Neuronal stem cell (in vitro differentiated cells): ENCODE measurements at regions not wholly inside any gene's neighbourhood (a gene's known extent, or its start where the extent isn't known, plus 50 kb on each side); places are given as distances from the start of the nearest gene placed in this dataset.

ENCODE experiments used
- DNase-seq: peaks from one replicate; pipeline ENCODE4 v3.0.0-alpha.2; 2013; ENCODE audit warnings: low spot score
- H2AFZ ChIP-seq: one replicate; pipeline ENCODE4 v1.6.1; 2013; ENCODE audit warnings: mild to moderate bottlenecking, low read length, inconsistent platforms
- H2AK5ac ChIP-seq: 2 replicates; pipeline ENCODE4 v1.6.1; 2013; ENCODE audit warnings: low read depth, mild to moderate bottlenecking, inconsistent platforms, low read length, moderate library complexity, mixed read lengths
- H2BK120ac ChIP-seq: 2 replicates; pipeline ENCODE4 v1.6.1; 2013; ENCODE audit warnings: low read depth, mild to moderate bottlenecking, inconsistent platforms, low read length, moderate library complexity, mixed read lengths
- H2BK12ac ChIP-seq: one replicate; pipeline ENCODE4 v1.6.1; 2013; ENCODE audit warnings: low read length, inconsistent platforms
- H2BK15ac ChIP-seq: 2 replicates; pipeline ENCODE4 v1.6.1; 2013; ENCODE audit warnings: mild to moderate bottlenecking, low read length, inconsistent platforms, mixed read lengths
- H2BK5ac ChIP-seq: one replicate; pipeline ENCODE4 v1.6.1; 2013; ENCODE audit warnings: inconsistent platforms, mild to moderate bottlenecking, low read length, moderate library complexity
- H3K14ac ChIP-seq: one replicate; pipeline ENCODE4 v1.6.1; 2013; ENCODE audit warnings: low read length, inconsistent platforms
- H3K18ac ChIP-seq: 2 replicates; pipeline ENCODE4 v1.6.1; 2013; ENCODE audit warnings: low read length, inconsistent platforms
- H3K23ac ChIP-seq: 2 replicates; pipeline ENCODE4 v1.6.1; 2013; ENCODE audit warnings: low read depth, mild to moderate bottlenecking, mixed read lengths, low read length, inconsistent platforms; ENCODE audit not compliant: poor library complexity
- H3K27ac ChIP-seq: replicated peaks from 3 replicates; pipeline ENCODE4 v1.5.1; 2013; ENCODE audit warnings: low read length, inconsistent platforms
- H3K27me3 ChIP-seq, 3 experiments: 2 replicates each; pipeline ENCODE4 v1.6.1; 2013; ENCODE audit warnings: low read length in 3 of 3, mild to moderate bottlenecking in 2 of 3, inconsistent platforms in 1 of 3, low read depth in 1 of 3, mixed read lengths in 1 of 3, moderate library complexity in 1 of 3; ENCODE audit not compliant: control insufficient read depth in 3 of 3, insufficient read depth in 3 of 3
- H3K36me3 ChIP-seq, 2 donors: replicated peaks in 1 of 2; 2 replicates each; pipeline ENCODE4 v1.6.1; 2013; ENCODE audit warnings: low read length in 2 of 2; ENCODE audit not compliant: control insufficient read depth in 2 of 2, insufficient read depth in 2 of 2
- H3K4ac ChIP-seq: 2 replicates; pipeline ENCODE4 v1.6.1; 2013; ENCODE audit warnings: inconsistent platforms, mild to moderate bottlenecking, low read length, moderate library complexity
- H3K4me1 ChIP-seq, 2 donors: 1 replicate in 1 of 2; 2 replicates in 1 of 2; pipeline ENCODE4 v1.6.1; 2013; ENCODE audit warnings: low read length in 2 of 2, low read depth in 1 of 2; ENCODE audit not compliant: control insufficient read depth in 2 of 2, insufficient read depth in 1 of 2
- H3K4me2 ChIP-seq: one replicate; pipeline ENCODE4 v1.6.1; 2013; ENCODE audit warnings: mild to moderate bottlenecking, low read length, inconsistent platforms; ENCODE audit not compliant: insufficient read depth, poor library complexity, severe bottlenecking
- H3K4me3 ChIP-seq, 2 donors: 2 replicates each; pipeline ENCODE4 v1.5.1; 2013; ENCODE audit warnings: low read length in 2 of 2, mild to moderate bottlenecking in 2 of 2, inconsistent platforms in 1 of 2, moderate library complexity in 1 of 2
- H3K79me1 ChIP-seq: one replicate; pipeline ENCODE4 v1.6.1; 2013; ENCODE audit warnings: low read depth, mild to moderate bottlenecking, inconsistent platforms, low read length, moderate library complexity
- H3K9ac ChIP-seq: one replicate; pipeline ENCODE4 v1.6.1; 2013; ENCODE audit warnings: mild to moderate bottlenecking, low read depth, low read length, inconsistent platforms; ENCODE audit not compliant: poor library complexity
- H3K9me3 ChIP-seq, 2 donors: replicated peaks in 1 of 2; 2 replicates each; pipeline versions ENCODE3 to v1.6.1; 2013; ENCODE audit warnings: low read length in 2 of 2, mild to moderate bottlenecking in 2 of 2, inconsistent platforms in 1 of 2, low read depth in 1 of 2, mixed read lengths in 1 of 2, moderate library complexity in 1 of 2; ENCODE audit not compliant: control insufficient read depth in 2 of 2, insufficient read depth in 1 of 2
- H4K8ac ChIP-seq: one replicate; pipeline ENCODE4 v1.6.1; 2013; ENCODE audit warnings: low read depth, mild to moderate bottlenecking, inconsistent platforms, low read length, moderate library complexity
- H4K91ac ChIP-seq: one replicate; pipeline ENCODE4 v1.6.1; 2013; ENCODE audit warnings: low read length, low read depth, mild to moderate bottlenecking, inconsistent platforms; ENCODE audit not compliant: poor library complexity
- WGBS, 2 donors: extraction: QIAGEN DNeasy Blood & Tissue Kit; methylation state at CpG; one replicate each; pipeline ENCODE4 v1.1.7; 2013; ENCODE audit warnings: missing lambda C conversion rate in 2 of 2, mixed read lengths in 1 of 2; ENCODE audit not compliant: insufficient read length in 2 of 2, insufficient replicate concordance in 1 of 2; ENCODE audit errors: extremely low coverage in 2 of 2; 5-methylcytosine and 5-hydroxymethylcytosine counted together

DNA sequence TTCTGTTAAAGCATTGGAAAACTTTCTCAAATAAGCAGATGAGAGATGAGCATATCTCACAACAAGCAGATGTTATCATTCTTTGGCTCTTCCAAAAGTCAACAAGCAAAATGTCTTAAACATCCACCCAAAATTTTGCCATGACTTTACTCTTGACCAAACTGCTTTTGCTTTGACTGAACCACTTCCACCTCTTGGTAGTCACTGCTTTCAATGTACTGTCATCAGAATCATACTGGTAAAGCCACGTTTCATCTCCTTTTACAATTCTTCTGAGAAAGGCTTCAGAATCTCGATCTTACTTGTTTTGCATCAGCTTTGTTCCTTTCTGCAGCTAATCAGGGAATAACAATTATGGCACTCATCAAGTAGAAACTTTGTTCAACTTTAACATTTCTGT, 498.5 kb upstream of the GJE1 start:
- no peaks in the 10 kb centered on the region for H3K36me3 ChIP-seq
- no peaks in the 10 kb centered on the region for H3K79me1 ChIP-seq
- no peak overlapping the region for H4K8ac ChIP-seq
- H3K14ac ChIP-seq = no peak overlapping the region
- H3K9ac ChIP-seq = no peak overlapping the region
- H3K27me3 ChIP-seq = no peaks in the 10 kb centered on the region
- H3K23ac ChIP-seq = no peak overlapping the region
- H3K27ac ChIP-seq = no peak overlapping the region
- H4K91ac ChIP-seq = no peak overlapping the region
- H2BK12ac ChIP-seq = no peak overlapping the region
- H3K4me2 ChIP-seq = no peak overlapping the region
- H2BK15ac ChIP-seq = no peak overlapping the region
- H2AFZ ChIP-seq = peak overlapping the region; percentile 9
- no peak overlapping the region for H2BK5ac ChIP-seq
- H2AK5ac ChIP-seq = no peak overlapping the region
- H3K18ac ChIP-seq = no peak overlapping the region
- H3K9me3 ChIP-seq = no peaks in the 10 kb centered on the region
- no peak overlapping the region for H3K4ac ChIP-seq
- no CpG with 5 or more reads among the region's 2 CpGs for WGBS, 2 donors
- no peaks in the 10 kb centered on the region for H3K4me1 ChIP-seq
- H2BK120ac ChIP-seq = no peak overlapping the region
- no peak for DNase-seq
- no peak overlapping the region for H3K4me3 ChIP-seq

DNA sequence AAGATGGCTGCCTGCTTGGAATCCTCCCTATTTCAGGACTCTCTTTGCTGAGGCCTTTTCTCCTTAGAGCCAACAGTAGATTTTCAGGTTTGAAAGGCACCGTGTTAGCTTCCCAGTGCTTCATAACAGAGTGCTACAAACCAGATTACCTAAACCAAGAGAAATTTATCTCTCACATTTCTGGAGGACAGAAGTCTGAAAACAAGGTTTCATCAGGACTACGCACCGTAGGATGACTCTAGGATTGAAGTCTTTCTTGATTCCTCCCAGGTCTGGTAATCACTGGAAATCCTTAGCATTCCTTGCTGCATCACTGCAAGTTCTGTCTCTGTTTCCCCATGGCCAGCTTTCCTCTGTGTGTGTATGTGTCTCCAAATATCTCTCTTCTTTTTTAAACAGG, 508.4 kb upstream of the GJE1 start:
- no peak overlapping the region for H3K4me3 ChIP-seq
- H3K79me1 ChIP-seq = no peaks in the 10 kb centered on the region
- no peak overlapping the region for H3K14ac ChIP-seq
- H4K91ac ChIP-seq = no peak overlapping the region
- peak overlapping the region; percentile 62 for H2AFZ ChIP-seq
- no peak overlapping the region for H4K8ac ChIP-seq
- no peak overlapping the region for H2BK5ac ChIP-seq
- no peak overlapping the region for H2BK15ac ChIP-seq
- no peak overlapping the region for H3K23ac ChIP-seq
- no peak for DNase-seq
- no peak overlapping the region for H3K9ac ChIP-seq
- H3K27ac ChIP-seq = no peak overlapping the region
- H3K18ac ChIP-seq = no peak overlapping the region
- no peaks in the 10 kb centered on the region for H3K9me3 ChIP-seq
- H3K4me1 ChIP-seq = no peaks in the 10 kb centered on the region
- no peak overlapping the region for H2BK120ac ChIP-seq
- no peak overlapping the region for H2AK5ac ChIP-seq
- no peak overlapping the region for H3K4ac ChIP-seq
- H3K4me2 ChIP-seq = no peak overlapping the region
- H3K27me3 ChIP-seq = no peaks in the 10 kb centered on the region
- H2BK12ac ChIP-seq = no peak overlapping the region
- WGBS, 2 donors = no CpG with 5 or more reads among the region's 3 CpGs
- H3K36me3 ChIP-seq = no peaks in the 10 kb centered on the region

DNA sequence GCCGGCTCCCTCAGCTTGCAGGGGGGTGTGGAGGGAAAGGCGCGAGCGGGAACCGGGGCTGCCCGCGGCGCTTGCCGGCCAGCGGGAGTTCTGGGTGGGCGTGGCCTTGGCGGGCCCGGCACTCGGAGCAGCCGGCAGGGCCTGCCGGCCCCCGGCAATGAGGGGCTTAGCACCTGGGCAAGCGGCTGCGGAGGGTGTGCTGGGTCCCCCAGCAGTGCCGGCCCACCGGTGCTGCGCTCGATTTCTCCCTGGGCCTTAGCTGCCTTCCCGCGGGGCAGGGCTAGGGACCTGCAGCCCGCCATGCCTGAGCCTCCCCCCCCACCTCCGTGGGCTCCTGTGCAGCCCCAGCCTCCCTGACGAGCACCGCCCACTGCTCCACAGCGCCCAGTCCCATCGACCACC, 514.5 kb upstream of the GJE1 start:
- no peak for DNase-seq

DNA sequence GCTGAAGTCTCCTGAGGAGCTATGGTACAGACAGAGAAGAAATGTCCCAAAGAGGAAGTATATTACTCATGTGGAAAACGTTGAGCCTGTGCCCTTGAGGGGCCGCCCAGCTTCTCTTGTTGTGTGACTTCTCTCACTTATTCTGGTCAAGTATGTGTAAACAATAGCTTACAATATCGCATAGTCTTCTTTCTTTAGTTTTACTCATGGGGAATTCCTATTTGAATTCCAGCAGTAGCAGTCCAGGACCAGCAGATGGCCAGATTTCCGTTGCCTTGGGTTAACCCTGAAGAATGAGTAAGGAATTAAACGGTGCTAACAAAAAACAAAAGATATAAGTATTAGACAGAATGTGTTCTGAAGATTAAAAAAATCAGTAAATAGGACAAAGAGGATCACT, 522.0 kb upstream of the GJE1 start:
- no peaks in the 10 kb centered on the region for H3K79me1 ChIP-seq
- H3K4ac ChIP-seq = no peak overlapping the region
- H2BK15ac ChIP-seq = no peak overlapping the region
- H2AK5ac ChIP-seq = no peak overlapping the region
- no peak overlapping the region for H3K23ac ChIP-seq
- no peak overlapping the region for H3K18ac ChIP-seq
- no peak overlapping the region for H4K91ac ChIP-seq
- no peaks in the 10 kb centered on the region for H3K4me1 ChIP-seq
- H3K4me3 ChIP-seq = no peak overlapping the region
- DNase-seq = no peak
- no CpG with 5 or more reads among the region's 5 CpGs for WGBS, 2 donors
- peak overlapping the region; percentile 72 for H2AFZ ChIP-seq
- no peaks in the 10 kb centered on the region for H3K27me3 ChIP-seq
- no peak overlapping the region for H3K9ac ChIP-seq
- H3K27ac ChIP-seq = no peak overlapping the region
- H3K36me3 ChIP-seq = no peaks in the 10 kb centered on the region
- H3K4me2 ChIP-seq = no peak overlapping the region
- H2BK12ac ChIP-seq = no peak overlapping the region
- H2BK120ac ChIP-seq = no peak overlapping the region
- no peak overlapping the region for H4K8ac ChIP-seq
- H3K14ac ChIP-seq = no peak overlapping the region
- no peak overlapping the region for H2BK5ac ChIP-seq
- peaks cover 0 to 3% of the 10 kb centered on the region in 2 donors for H3K9me3 ChIP-seq

More for the DNA sequence above, 514.5 kb upstream of the GJE1 start:
- H2AK5ac ChIP-seq = no peak overlapping the region
- no peaks in the 10 kb centered on the region for H3K79me1 ChIP-seq
- no peak overlapping the region for H3K23ac ChIP-seq
- no CpG with 5 or more reads among the region's 31 CpGs for WGBS, 2 donors
- H3K4me3 ChIP-seq = no peak overlapping the region
- no peak overlapping the region for H3K4ac ChIP-seq
- H4K91ac ChIP-seq = no peak overlapping the region
- no peak overlapping the region for H2AFZ ChIP-seq
- no peak overlapping the region for H2BK120ac ChIP-seq
- no peak overlapping the region for H3K14ac ChIP-seq
- no peak overlapping the region for H2BK5ac ChIP-seq
- H3K9me3 ChIP-seq = no peaks in the 10 kb centered on the region
- H3K4me2 ChIP-seq = no peak overlapping the region
- no peak overlapping the region for H2BK12ac ChIP-seq
- H3K18ac ChIP-seq = no peak overlapping the region
- H3K27ac ChIP-seq = no peak overlapping the region
- no peaks in the 10 kb centered on the region for H3K27me3 ChIP-seq
- H3K36me3 ChIP-seq = no peaks in the 10 kb centered on the region
- H3K9ac ChIP-seq = no peak overlapping the region
- no peak overlapping the region for H4K8ac ChIP-seq
- no peak overlapping the region for H2BK15ac ChIP-seq
- H3K4me1 ChIP-seq = no peaks in the 10 kb centered on the region
